Skeletal muscle tissue (tissue), 3 donors: ENCODE measurements at regions not wholly inside any gene's neighbourhood (a gene's known extent, or its start where the extent isn't known, plus 50 kb on each side); places are given as distances from the start of the nearest gene placed in this dataset.
"Not testable (repeated sequence)": the region's sequence is repeated elsewhere in the genome, so short reads cannot be mapped to it uniquely, and the experiment has no call there.

Experiments
- H3K27ac ChIP-seq: one replicate; pipeline ENCODE4 v1.7.0; 2013; ENCODE audit warnings: mild to moderate bottlenecking, low read depth, low read length, inconsistent platforms
- H3K27me3 ChIP-seq, 3 donors: one replicate each; pipeline ENCODE4 v1.7.0; 2013; ENCODE audit warnings: low read length in 3 of 3; ENCODE audit not compliant: control insufficient read depth in 3 of 3, insufficient read depth in 3 of 3
- H3K36me3 ChIP-seq, 3 donors: one replicate each; pipeline ENCODE4 v1.7.0; 2013; ENCODE audit warnings: low read length in 3 of 3; ENCODE audit not compliant: control insufficient read depth in 3 of 3, insufficient read depth in 3 of 3
- H3K4me1 ChIP-seq, 3 donors: one replicate each; pipeline ENCODE4 v1.7.0; 2013; ENCODE audit warnings: low read length in 3 of 3, mild to moderate bottlenecking in 3 of 3; ENCODE audit not compliant: control insufficient read depth in 3 of 3, insufficient read depth in 3 of 3
- H3K4me3 ChIP-seq, 3 donors: one replicate each; pipeline ENCODE4 v1.7.0; 2013; ENCODE audit warnings: low read length in 3 of 3
- H3K9ac ChIP-seq, 3 donors: one replicate each; pipeline ENCODE4 v1.7.0; 2013; ENCODE audit warnings: low read length in 3 of 3, mild to moderate bottlenecking in 3 of 3, moderate library complexity in 2 of 3, low read depth in 1 of 3
- H3K9me3 ChIP-seq, 3 donors: one replicate each; pipeline ENCODE4 v1.7.0; 2013; ENCODE audit warnings: low read length in 3 of 3; ENCODE audit not compliant: control insufficient read depth in 3 of 3
- donor health status: Osteomylitis.

DNA sequence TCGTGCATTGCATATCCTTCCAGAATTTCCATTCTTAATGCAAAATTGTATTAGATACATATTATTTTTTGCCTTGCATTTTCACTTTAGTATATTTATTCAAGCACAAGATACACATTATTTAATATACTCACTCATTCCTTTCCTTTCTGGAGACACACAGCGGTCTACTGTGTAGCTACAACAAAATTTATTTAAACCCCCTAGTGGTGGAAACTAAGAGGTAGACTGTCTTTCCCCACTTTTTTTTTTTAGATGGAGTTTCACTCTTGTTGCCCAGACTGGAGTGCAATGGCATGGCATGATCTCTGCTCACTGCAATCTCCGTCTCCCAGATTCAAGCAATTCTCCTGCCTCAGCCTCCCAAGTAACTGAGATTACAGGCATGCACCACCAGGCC, 2040.3 kb upstream of the PCDH20 start:
- Histone ChIP-seq H3K27me3 (no peaks in the 10 kb centered on the region), H3K9ac (no peak overlapping the region), H3K4me1 (no peaks in the 10 kb centered on the region), H3K9me3 (no peaks in the 10 kb centered on the region), H3K36me3 (no peaks in the 10 kb centered on the region), H3K27ac (no peak overlapping the region), H3K4me3 (no peak overlapping the region)

GRCh38 chr13:63449550-63449949, 2033.9 kb upstream of the PCDH20 start:
- Histone ChIP-seq H3K9ac (no peak overlapping the region), H3K27ac (no peak overlapping the region), H3K4me1 (no peaks in the 10 kb centered on the region), H3K4me3 (no peak overlapping the region), H3K36me3 (no peaks in the 10 kb centered on the region), H3K9me3 (no peaks in the 10 kb centered on the region), H3K27me3 (no peaks in the 10 kb centered on the region)

DNA sequence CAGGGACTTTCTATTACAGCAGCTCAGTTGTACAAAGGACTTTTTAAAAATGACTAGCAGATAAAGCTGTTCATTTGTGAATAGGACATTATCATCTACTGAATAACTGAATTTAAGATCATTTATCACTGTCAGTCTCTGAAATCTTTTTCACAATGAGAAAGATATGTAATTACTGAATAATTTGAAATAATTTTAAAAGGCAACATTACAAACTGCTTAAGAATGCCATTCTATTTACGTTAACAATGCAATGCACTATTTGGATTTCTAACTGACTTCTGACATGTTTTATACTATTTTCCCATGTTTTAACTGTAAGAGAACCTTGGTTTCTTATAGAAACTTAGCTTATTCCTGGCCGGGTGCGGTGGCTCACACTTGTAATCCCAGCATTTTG, 2033.0 kb upstream of the PCDH20 start:
- Histone ChIP-seq H3K9me3 (no peaks in the 10 kb centered on the region), H3K27ac (no peak overlapping the region), H3K4me3 (no peak overlapping the region), H3K9ac (no peak overlapping the region), H3K27me3 (no peaks in the 10 kb centered on the region), H3K36me3 (no peaks in the 10 kb centered on the region), H3K4me1 (no peaks in the 10 kb centered on the region)

GRCh38 chr13:63446329-63446728, 2030.7 kb upstream of the PCDH20 start:
- no peaks in the 10 kb centered on the region for H3K4me1 ChIP-seq
- H3K9ac ChIP-seq, result no peak overlapping the region
- H3K36me3 ChIP-seq, result no peaks in the 10 kb centered on the region
- H3K27ac ChIP-seq, result no peak overlapping the region
- H3K9me3 ChIP-seq, result no peaks in the 10 kb centered on the region
- H3K27me3 ChIP-seq, result no peaks in the 10 kb centered on the region
- no peak overlapping the region for H3K4me3 ChIP-seq

- not testable (repeated sequence) for H3K36me3 ChIP-seq, H3K9ac ChIP-seq, H3K9me3 ChIP-seq, H3K27ac ChIP-seq, H3K4me1 ChIP-seq, H3K27me3 ChIP-seq, H3K4me3 ChIP-seq
Observed at GRCh38 chr13:63444225-63444624, 2028.6 kb upstream of the PCDH20 start.

GRCh38 chr13:63438951-63439350, 2023.3 kb upstream of the PCDH20 start:
- Histone ChIP-seq H3K27me3 (no peaks in the 10 kb centered on the region), H3K9me3 (no peaks in the 10 kb centered on the region), H3K4me1 (no peaks in the 10 kb centered on the region), H3K27ac (no peak overlapping the region), H3K9ac (no peak overlapping the region), H3K4me3 (no peak overlapping the region), H3K36me3 (no peaks in the 10 kb centered on the region)

DNA sequence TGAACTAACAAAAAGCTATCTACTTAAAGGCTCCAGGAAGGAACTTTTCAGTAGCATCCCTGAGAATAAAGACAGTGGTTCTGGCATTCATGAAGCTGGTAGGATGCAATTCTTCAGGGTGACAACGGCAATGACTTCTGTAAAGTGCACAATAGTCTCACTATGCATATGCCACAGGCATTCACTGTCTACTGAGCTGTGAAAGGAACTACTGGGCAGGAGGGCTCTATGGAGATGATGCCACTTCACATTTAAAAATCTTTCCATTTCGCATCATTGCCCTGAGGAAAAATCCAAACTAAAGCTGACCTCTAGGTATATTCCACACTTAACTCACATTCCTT, 2020.6 kb upstream of the PCDH20 start:
- no peaks in the 10 kb centered on the region for H3K9me3 ChIP-seq
- no peak overlapping the region for H3K27ac ChIP-seq
- H3K36me3 ChIP-seq, result no peaks in the 10 kb centered on the region
- H3K4me1 ChIP-seq, result no peaks in the 10 kb centered on the region
- H3K4me3 ChIP-seq, result no peak overlapping the region
- no peaks in the 10 kb centered on the region for H3K27me3 ChIP-seq
- no peak overlapping the region for H3K9ac ChIP-seq

- no peaks in the 10 kb centered on the region for H3K27me3 ChIP-seq
- H3K4me1 ChIP-seq, result no peaks in the 10 kb centered on the region
- H3K9me3 ChIP-seq, result no peaks in the 10 kb centered on the region
- H3K4me3 ChIP-seq, result no peak overlapping the region
- no peak overlapping the region for H3K9ac ChIP-seq
- no peak overlapping the region for H3K27ac ChIP-seq
- H3K36me3 ChIP-seq, result no peaks in the 10 kb centered on the region
Observed at GRCh38 chr13:63435667-63436324, 2020.1 kb upstream of the PCDH20 start.

DNA sequence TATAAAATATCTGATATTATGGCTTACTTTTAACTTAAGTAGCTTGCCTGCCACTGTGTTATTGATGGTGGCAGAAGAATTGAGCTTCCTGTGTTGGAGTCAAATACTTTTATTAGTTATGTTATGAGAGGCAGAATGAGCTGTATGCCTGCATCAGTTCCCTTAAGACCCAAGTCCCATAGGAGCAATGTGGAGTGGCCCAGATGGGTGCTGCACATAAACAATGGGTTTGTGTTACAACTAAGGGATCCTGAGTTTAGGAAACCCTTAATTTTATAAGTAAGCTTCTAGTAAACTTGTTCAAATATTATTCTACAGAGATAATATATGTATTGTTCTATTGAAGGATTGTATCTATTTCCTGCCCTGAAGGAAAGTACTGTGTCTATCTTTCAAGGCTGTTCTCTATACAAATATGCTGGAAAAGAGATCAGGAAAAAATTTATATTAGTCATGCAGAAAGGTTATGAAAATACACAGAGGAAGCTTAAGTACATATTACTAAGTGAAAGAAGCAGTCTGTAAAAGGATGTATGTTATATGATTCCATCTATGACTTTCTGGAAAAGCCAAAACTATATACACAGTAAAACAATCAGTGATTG, 2018.0 kb upstream of the PCDH20 start:
- H3K9ac ChIP-seq, result no peak overlapping the region
- H3K9me3 ChIP-seq, result no peaks in the 10 kb centered on the region
- no peaks in the 10 kb centered on the region for H3K27me3 ChIP-seq
- no peaks in the 10 kb centered on the region for H3K36me3 ChIP-seq
- no peak overlapping the region for H3K4me3 ChIP-seq
- no peak overlapping the region for H3K27ac ChIP-seq
- no peaks in the 10 kb centered on the region for H3K4me1 ChIP-seq

GRCh38 chr13:63427170-63427569, 2011.5 kb upstream of the PCDH20 start:
- Histone ChIP-seq H3K36me3 (no peaks in the 10 kb centered on the region), H3K27ac (no peak overlapping the region), H3K4me1 (no peaks in the 10 kb centered on the region), H3K4me3 (no peak overlapping the region), H3K9me3 (no peaks in the 10 kb centered on the region), H3K27me3 (no peaks in the 10 kb centered on the region), H3K9ac (no peak overlapping the region)
